Prostate gland (tissue), 2 donors: ENCODE measurements at regions not wholly inside any gene's neighbourhood (a gene's known extent, or its start where the extent isn't known, plus 50 kb on each side); places are given as distances from the start of the nearest gene placed in this dataset.

ENCODE experiments used
- CTCF ChIP-seq, 4 experiments: fragments of 200-600 bp in 2 of 4; fragments of 450-650 bp in 2 of 4; sonication (generic) in 2 of 4; IDR thresholded peaks; 1 replicate in 3 of 4; 2 replicates in 1 of 4; pipeline ENCODE4 v1.5.1; 2016 to 2019; ENCODE audit warnings: antibody characterized with exemption in 4 of 4, mild to moderate bottlenecking in 2 of 4, moderate library complexity in 2 of 4
- POLR2A ChIP-seq: fragments of 450-650 bp; IDR thresholded peaks from one replicate; pipeline ENCODE4 v1.6.1; 2016; ENCODE audit warnings: antibody characterized with exemption, mild to moderate bottlenecking
- POLR2AphosphoS5 ChIP-seq: sonication (generic); formaldehyde crosslinking; IDR thresholded peaks from one replicate; pipeline ENCODE4 v1.6.1; 2017; ENCODE audit warnings: antibody characterized with exemption

GRCh38 chr4:81786766-81787165, 315.1 kb upstream of the RASGEF1B start:
- TF ChIP-seq CTCF (IDR thresholded peaks at IDR 0.05) (no peak), POLR2A (no peak), POLR2AphosphoS5 (no peak)
